ENCODE measurements at regions not wholly inside any gene's neighbourhood (a gene's known extent, or its start where the extent isn't known, plus 50 kb on each side); places are given as distances from the start of the nearest gene placed in this dataset.
A peak's percentile ranks its signal among the peaks of the same experiment; 100 is the strongest.

GRCh38 chr20:11128220-11128718 lies 454.5 kb upstream of the JAG1 start:
- TF ChIP-seq CTCF (IDR thresholded peaks at IDR 0.05; ENCODE audit: low read depth, low read length): no peak
- no peak for DNase-seq (ENCODE audit: extremely low read depth, low read depth)

- DNase-seq (ENCODE audit: extremely low read depth, low read depth): no peak
- TF ChIP-seq CTCF (IDR thresholded peaks at IDR 0.05; ENCODE audit: low read depth, low read length): no peak
Observed at GRCh38 chr20:11128721-11129120, 454.9 kb upstream of the JAG1 start.

GRCh38 chr20:11130554-11131166 lies 456.9 kb upstream of the JAG1 start:
- DNase-seq (ENCODE audit: extremely low read depth, low read depth): no peak
- no peak for TF ChIP-seq CTCF (IDR thresholded peaks at IDR 0.05; ENCODE audit: low read depth, low read length)

GRCh38 chr20:11132819-11133415 lies 459.1 kb upstream of the JAG1 start:
- no peak for DNase-seq (ENCODE audit: extremely low read depth, low read depth)
- TF ChIP-seq CTCF (IDR thresholded peaks at IDR 0.05; ENCODE audit: low read depth, low read length): no peak

GRCh38 chr20:11136691-11137090 lies 462.9 kb upstream of the JAG1 start:
- TF ChIP-seq CTCF (IDR thresholded peaks at IDR 0.05; ENCODE audit: low read depth, low read length): no peak

GRCh38 chr20:11137688-11138087 lies 463.9 kb upstream of the JAG1 start:
- TF ChIP-seq CTCF (IDR thresholded peaks at IDR 0.05; ENCODE audit: low read depth, low read length): no peak
- no peak for DNase-seq (ENCODE audit: extremely low read depth, low read depth)

More at GRCh38 chr20:11136691-11137090, 462.9 kb upstream of the JAG1 start:
- DNase-seq (ENCODE audit: extremely low read depth, low read depth): no peak

GRCh38 chr20:11140359-11140758 lies 466.6 kb upstream of the JAG1 start:
- DNase-seq (ENCODE audit: extremely low read depth, low read depth): no peak

More at GRCh38 chr20:11140359-11140758, 466.6 kb upstream of the JAG1 start:
- peak; percentile 4 for TF ChIP-seq CTCF (IDR thresholded peaks at IDR 0.05; ENCODE audit: low read depth, low read length)
